HCT116 (cell line): ENCODE measurements at regions not wholly inside any gene's neighbourhood (a gene's known extent, or its start where the extent isn't known, plus 50 kb on each side); places are given as distances from the start of the nearest gene placed in this dataset.

ENCODE experiments used
- EGR1 ChIP-seq: IDR thresholded peaks from 2 replicates; pipeline ENCODE4 v1.6.1; 2012; ENCODE audit warnings: low read depth
- EZH2phosphoT487 ChIP-seq: fragments of 200-600 bp; IDR thresholded peaks from 2 replicates; pipeline ENCODE4 v1.6.1; 2018; ENCODE audit warnings: antibody characterized with exemption, borderline replicate concordance
- JUND ChIP-seq: IDR thresholded peaks from 2 replicates; pipeline ENCODE4 v1.6.1; 2012
- POLR2A ChIP-seq: IDR thresholded peaks from 2 replicates; pipeline ENCODE4 v1.7.0; 2011; ENCODE audit warnings: borderline replicate concordance; ENCODE audit not compliant: insufficient read depth, insufficient read length; ENCODE audit errors: extremely low read depth
- POLR2AphosphoS5 ChIP-seq: IDR thresholded peaks from 2 replicates; pipeline ENCODE4 v1.6.1; 2011; ENCODE audit warnings: mild to moderate bottlenecking, low read depth, low read length, moderate library complexity
- SIN3A ChIP-seq: IDR thresholded peaks from 2 replicates; pipeline ENCODE4 v1.6.1; 2012; ENCODE audit warnings: low read depth
- ZNF274 ChIP-seq: fragments of 200-500 bp; sonication (Bioruptor generic); IDR thresholded peaks from 2 replicates; pipeline ENCODE4 v1.6.1; 2014; ENCODE audit warnings: mild to moderate bottlenecking, low read depth, low read length, inconsistent platforms
- TF ChIP-seq, protein P1 (sequence below): IDR thresholded peaks from 2 replicates; pipeline ENCODE4 v1.6.1; 2012
- TF ChIP-seq, protein P2 (sequence below), 3 experiments: fragments of 200-600 bp in 1 of 3; sonication (generic) in 1 of 3; IDR thresholded peaks in 2 of 3; conservative IDR thresholded peaks in 1 of 3; 2 replicates each; pipeline ENCODE4 v1.5.1; 2012 to 2017; ENCODE audit warnings: low read depth in 2 of 3, low read length in 2 of 3, antibody characterized with exemption in 1 of 3, borderline replicate concordance in 1 of 3, control low read depth in 1 of 3, mild to moderate bottlenecking in 1 of 3, mixed read lengths in 1 of 3, mixed run types in 1 of 3, moderate library complexity in 1 of 3; ENCODE audit not compliant: insufficient read depth in 1 of 3
- TF ChIP-seq, protein P3 (sequence below): IDR thresholded peaks from 2 replicates; pipeline ENCODE4 v1.6.1; 2012; ENCODE audit warnings: low read depth
- TF ChIP-seq, protein P4 (sequence below): IDR thresholded peaks from 2 replicates; pipeline ENCODE4 v1.6.1; 2011; ENCODE audit warnings: mild to moderate bottlenecking, low read length, moderate library complexity; ENCODE audit not compliant: insufficient replicate concordance; ENCODE audit errors: extremely low read depth

DNA sequence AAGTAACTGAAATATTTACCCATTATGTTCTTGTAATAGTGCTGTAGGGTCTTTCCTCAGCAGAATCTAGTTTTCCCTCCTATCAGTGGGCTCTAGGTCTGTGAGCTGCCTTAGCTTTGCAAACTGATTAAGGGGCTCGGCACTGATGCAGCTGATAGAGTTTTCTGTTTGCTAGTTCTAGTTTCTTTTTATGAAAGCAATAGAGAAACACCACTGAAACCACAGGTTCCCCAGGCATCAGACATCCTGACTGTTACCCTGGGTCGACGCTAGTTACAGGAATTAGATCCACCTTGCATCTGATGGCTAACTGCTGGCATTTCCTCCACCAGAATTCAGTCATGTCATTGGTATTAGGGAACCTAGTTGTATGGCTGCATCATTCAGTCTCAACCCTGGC lies 225.0 kb upstream of the VCX start:
- TF ChIP-seq, protein P1, sequence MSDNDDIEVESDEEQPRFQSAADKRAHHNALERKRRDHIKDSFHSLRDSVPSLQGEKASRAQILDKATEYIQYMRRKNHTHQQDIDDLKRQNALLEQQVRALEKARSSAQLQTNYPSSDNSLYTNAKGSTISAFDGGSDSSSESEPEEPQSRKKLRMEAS: no peak
- TF ChIP-seq, protein P2, sequence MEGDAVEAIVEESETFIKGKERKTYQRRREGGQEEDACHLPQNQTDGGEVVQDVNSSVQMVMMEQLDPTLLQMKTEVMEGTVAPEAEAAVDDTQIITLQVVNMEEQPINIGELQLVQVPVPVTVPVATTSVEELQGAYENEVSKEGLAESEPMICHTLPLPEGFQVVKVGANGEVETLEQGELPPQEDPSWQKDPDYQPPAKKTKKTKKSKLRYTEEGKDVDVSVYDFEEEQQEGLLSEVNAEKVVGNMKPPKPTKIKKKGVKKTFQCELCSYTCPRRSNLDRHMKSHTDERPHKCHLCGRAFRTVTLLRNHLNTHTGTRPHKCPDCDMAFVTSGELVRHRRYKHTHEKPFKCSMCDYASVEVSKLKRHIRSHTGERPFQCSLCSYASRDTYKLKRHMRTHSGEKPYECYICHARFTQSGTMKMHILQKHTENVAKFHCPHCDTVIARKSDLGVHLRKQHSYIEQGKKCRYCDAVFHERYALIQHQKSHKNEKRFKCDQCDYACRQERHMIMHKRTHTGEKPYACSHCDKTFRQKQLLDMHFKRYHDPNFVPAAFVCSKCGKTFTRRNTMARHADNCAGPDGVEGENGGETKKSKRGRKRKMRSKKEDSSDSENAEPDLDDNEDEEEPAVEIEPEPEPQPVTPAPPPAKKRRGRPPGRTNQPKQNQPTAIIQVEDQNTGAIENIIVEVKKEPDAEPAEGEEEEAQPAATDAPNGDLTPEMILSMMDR (IDR thresholded peaks at IDR 0.05 in 2 of 3, conservative IDR thresholded peaks at IDR 0.05 in 1 of 3; ENCODE audit: borderline replicate concordance in 1 of 3, insufficient read depth in 1 of 3, low read depth in 2 of 3, low read length in 2 of 3): no peak
- TF ChIP-seq EZH2phosphoT487: no peak
- no peak for TF ChIP-seq SIN3A
- TF ChIP-seq EGR1: no peak
- TF ChIP-seq, protein P3, sequence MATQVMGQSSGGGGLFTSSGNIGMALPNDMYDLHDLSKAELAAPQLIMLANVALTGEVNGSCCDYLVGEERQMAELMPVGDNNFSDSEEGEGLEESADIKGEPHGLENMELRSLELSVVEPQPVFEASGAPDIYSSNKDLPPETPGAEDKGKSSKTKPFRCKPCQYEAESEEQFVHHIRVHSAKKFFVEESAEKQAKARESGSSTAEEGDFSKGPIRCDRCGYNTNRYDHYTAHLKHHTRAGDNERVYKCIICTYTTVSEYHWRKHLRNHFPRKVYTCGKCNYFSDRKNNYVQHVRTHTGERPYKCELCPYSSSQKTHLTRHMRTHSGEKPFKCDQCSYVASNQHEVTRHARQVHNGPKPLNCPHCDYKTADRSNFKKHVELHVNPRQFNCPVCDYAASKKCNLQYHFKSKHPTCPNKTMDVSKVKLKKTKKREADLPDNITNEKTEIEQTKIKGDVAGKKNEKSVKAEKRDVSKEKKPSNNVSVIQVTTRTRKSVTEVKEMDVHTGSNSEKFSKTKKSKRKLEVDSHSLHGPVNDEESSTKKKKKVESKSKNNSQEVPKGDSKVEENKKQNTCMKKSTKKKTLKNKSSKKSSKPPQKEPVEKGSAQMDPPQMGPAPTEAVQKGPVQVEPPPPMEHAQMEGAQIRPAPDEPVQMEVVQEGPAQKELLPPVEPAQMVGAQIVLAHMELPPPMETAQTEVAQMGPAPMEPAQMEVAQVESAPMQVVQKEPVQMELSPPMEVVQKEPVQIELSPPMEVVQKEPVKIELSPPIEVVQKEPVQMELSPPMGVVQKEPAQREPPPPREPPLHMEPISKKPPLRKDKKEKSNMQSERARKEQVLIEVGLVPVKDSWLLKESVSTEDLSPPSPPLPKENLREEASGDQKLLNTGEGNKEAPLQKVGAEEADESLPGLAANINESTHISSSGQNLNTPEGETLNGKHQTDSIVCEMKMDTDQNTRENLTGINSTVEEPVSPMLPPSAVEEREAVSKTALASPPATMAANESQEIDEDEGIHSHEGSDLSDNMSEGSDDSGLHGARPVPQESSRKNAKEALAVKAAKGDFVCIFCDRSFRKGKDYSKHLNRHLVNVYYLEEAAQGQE: no peak
- TF ChIP-seq, protein P4, sequence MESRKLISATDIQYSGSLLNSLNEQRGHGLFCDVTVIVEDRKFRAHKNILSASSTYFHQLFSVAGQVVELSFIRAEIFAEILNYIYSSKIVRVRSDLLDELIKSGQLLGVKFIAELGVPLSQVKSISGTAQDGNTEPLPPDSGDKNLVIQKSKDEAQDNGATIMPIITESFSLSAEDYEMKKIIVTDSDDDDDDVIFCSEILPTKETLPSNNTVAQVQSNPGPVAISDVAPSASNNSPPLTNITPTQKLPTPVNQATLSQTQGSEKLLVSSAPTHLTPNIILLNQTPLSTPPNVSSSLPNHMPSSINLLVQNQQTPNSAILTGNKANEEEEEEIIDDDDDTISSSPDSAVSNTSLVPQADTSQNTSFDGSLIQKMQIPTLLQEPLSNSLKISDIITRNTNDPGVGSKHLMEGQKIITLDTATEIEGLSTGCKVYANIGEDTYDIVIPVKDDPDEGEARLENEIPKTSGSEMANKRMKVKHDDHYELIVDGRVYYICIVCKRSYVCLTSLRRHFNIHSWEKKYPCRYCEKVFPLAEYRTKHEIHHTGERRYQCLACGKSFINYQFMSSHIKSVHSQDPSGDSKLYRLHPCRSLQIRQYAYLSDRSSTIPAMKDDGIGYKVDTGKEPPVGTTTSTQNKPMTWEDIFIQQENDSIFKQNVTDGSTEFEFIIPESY: no peak
- TF ChIP-seq ZNF274: no peak
- no peak for TF ChIP-seq POLR2AphosphoS5
- TF ChIP-seq JUND: no peak
- no peak for TF ChIP-seq POLR2A
